Head of caudate nucleus (tissue), 42 donors: ENCODE measurements at regions not wholly inside any gene's neighbourhood (a gene's known extent, or its start where the extent isn't known, plus 50 kb on each side); places are given as distances from the start of the nearest gene placed in this dataset.

Experiments used
- DNase-seq, 42 donors: peaks; one replicate each; pipeline versions ENCODE4 v3.0.0 to v3.0.0-alpha.2; 2020 to 2021; ENCODE audit warnings: mixed read lengths in 7 of 42
- intact Hi-C: fragments of 100-400 bp; cut with DNase I; formaldehyde crosslinking; loops from one replicate; pipeline ENCODE4 v1.15.0; 2022

- intact Hi-C loops: no loop called here
Measured at GRCh38 chr13:53141336-53141735, 112.7 kb downstream of the OLFM4 start.

GRCh38 chr13:53142306-53142705 is 113.7 kb downstream of the OLFM4 start:
- intact Hi-C loops: no loop called here
- DNase-seq: no peak

More at GRCh38 chr13:53141336-53141735, 112.7 kb downstream of the OLFM4 start:
- no peak for DNase-seq

GRCh38 chr13:53143757-53144339 is 115.2 kb downstream of the OLFM4 start:
- intact Hi-C loops: no loop called here
- DNase-seq: no peak

GRCh38 chr13:53144826-53145225 is 116.2 kb downstream of the OLFM4 start:
- intact Hi-C loops: no loop called here
- DNase-seq: no peak

GRCh38 chr13:53150568-53150967 is 122.0 kb downstream of the OLFM4 start:
- intact Hi-C loops: no loop called here
- no peak for DNase-seq

- intact Hi-C loops: no loop called here
- peak in 41 of 42 donors; percentile 2 to 80 (median 61) for DNase-seq
Measured at GRCh38 chr13:53151336-53152056, 122.9 kb downstream of the OLFM4 start.

GRCh38 chr13:53152057-53152421 is 123.4 kb downstream of the OLFM4 start:
- intact Hi-C loops: no loop called here
- no peak for DNase-seq

- intact Hi-C loops: no loop called here
- DNase-seq: no peak
Measured at GRCh38 chr13:53158201-53158600, 129.6 kb downstream of the OLFM4 start.

GRCh38 chr13:53159431-53159830 is 130.8 kb downstream of the OLFM4 start:
- intact Hi-C loops: no loop called here
- no peak for DNase-seq

- intact Hi-C loops: no loop called here
Measured at GRCh38 chr13:53160211-53160610, 131.6 kb downstream of the OLFM4 start.

GRCh38 chr13:53161251-53161650 is 132.6 kb downstream of the OLFM4 start:
- DNase-seq: no peak
- intact Hi-C loops: no loop called here

More at GRCh38 chr13:53160211-53160610, 131.6 kb downstream of the OLFM4 start:
- DNase-seq: no peak

GRCh38 chr13:53165261-53165660 is 136.6 kb downstream of the OLFM4 start:
- intact Hi-C loops: no loop called here
- no peak for DNase-seq

GRCh38 chr13:53167561-53167960 is 138.9 kb downstream of the OLFM4 start:
- peak in 1 of 42 donors; percentile 36 for DNase-seq
- intact Hi-C loops: no loop called here

- intact Hi-C loops: no loop called here
- DNase-seq: no peak
Measured at GRCh38 chr13:53170910-53171309, 142.3 kb downstream of the OLFM4 start.

GRCh38 chr13:53174545-53174944 is 145.9 kb downstream of the OLFM4 start:
- intact Hi-C loops: no loop called here
- no peak for DNase-seq

- no peak for DNase-seq
Measured at GRCh38 chr13:53180684-53181083, 152.1 kb downstream of the OLFM4 start.

GRCh38 chr13:53182724-53183123 is 154.1 kb downstream of the OLFM4 start:
- intact Hi-C loops: no loop called here
- no peak for DNase-seq

More at GRCh38 chr13:53180684-53181083, 152.1 kb downstream of the OLFM4 start:
- intact Hi-C loops: no loop called here

GRCh38 chr13:53188120-53188519 is 159.5 kb downstream of the OLFM4 start:
- DNase-seq: no peak
- intact Hi-C loops: no loop called here

- no peak for DNase-seq
- intact Hi-C loops: no loop called here
Measured at GRCh38 chr13:53189162-53189561, 160.5 kb downstream of the OLFM4 start.

GRCh38 chr13:53191091-53191490 is 162.5 kb downstream of the OLFM4 start:
- intact Hi-C loops: no loop called here
- DNase-seq: peak in 5 of 42 donors; percentile 25 to 54 (median 30)

- intact Hi-C loops: no loop called here
- no peak for DNase-seq
Measured at GRCh38 chr13:53197424-53197823, 168.8 kb downstream of the OLFM4 start.
